ENCODE measurements at regions not wholly inside any gene's neighbourhood (a gene's known extent, or its start where the extent isn't known, plus 50 kb on each side); places are given as distances from the start of the nearest gene placed in this dataset.

DNA sequence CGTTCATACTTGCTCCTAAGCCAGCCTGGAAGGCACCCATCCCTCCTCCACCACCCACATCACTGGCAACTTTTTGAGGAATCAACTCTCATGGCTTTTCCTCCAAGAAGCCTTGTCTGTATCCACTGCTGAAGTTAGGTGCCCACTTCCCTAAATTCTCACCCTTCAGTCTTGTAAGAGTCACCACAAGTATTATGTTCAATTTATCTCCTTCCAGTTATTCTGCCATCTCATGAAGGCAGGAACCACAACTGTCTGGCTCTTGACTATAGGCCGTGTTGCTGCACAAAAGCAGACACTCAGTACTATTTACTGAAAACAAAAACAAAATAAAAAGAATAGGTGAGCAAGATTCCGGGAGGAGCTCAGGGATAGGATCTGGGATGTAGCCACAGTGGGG, 234.8 kb downstream of the CYRIA start:
- TF ChIP-seq, protein P1, sequence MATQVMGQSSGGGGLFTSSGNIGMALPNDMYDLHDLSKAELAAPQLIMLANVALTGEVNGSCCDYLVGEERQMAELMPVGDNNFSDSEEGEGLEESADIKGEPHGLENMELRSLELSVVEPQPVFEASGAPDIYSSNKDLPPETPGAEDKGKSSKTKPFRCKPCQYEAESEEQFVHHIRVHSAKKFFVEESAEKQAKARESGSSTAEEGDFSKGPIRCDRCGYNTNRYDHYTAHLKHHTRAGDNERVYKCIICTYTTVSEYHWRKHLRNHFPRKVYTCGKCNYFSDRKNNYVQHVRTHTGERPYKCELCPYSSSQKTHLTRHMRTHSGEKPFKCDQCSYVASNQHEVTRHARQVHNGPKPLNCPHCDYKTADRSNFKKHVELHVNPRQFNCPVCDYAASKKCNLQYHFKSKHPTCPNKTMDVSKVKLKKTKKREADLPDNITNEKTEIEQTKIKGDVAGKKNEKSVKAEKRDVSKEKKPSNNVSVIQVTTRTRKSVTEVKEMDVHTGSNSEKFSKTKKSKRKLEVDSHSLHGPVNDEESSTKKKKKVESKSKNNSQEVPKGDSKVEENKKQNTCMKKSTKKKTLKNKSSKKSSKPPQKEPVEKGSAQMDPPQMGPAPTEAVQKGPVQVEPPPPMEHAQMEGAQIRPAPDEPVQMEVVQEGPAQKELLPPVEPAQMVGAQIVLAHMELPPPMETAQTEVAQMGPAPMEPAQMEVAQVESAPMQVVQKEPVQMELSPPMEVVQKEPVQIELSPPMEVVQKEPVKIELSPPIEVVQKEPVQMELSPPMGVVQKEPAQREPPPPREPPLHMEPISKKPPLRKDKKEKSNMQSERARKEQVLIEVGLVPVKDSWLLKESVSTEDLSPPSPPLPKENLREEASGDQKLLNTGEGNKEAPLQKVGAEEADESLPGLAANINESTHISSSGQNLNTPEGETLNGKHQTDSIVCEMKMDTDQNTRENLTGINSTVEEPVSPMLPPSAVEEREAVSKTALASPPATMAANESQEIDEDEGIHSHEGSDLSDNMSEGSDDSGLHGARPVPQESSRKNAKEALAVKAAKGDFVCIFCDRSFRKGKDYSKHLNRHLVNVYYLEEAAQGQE (IDR thresholded peaks at IDR 0.05; ENCODE audit: insufficient read depth in 1 of 2, low read depth in 2 of 2, low read length in 2 of 2), result no peak
- TF ChIP-seq FOXP2 (optimal IDR thresholded peaks at IDR 0.05; ENCODE audit: borderline replicate concordance, extremely low read depth, extremely low read length, insufficient read depth), result no peak
- TF ChIP-seq TAF1 (IDR thresholded peaks at IDR 0.05; ENCODE audit: borderline replicate concordance, insufficient read depth, low read length), result no peak

DNA sequence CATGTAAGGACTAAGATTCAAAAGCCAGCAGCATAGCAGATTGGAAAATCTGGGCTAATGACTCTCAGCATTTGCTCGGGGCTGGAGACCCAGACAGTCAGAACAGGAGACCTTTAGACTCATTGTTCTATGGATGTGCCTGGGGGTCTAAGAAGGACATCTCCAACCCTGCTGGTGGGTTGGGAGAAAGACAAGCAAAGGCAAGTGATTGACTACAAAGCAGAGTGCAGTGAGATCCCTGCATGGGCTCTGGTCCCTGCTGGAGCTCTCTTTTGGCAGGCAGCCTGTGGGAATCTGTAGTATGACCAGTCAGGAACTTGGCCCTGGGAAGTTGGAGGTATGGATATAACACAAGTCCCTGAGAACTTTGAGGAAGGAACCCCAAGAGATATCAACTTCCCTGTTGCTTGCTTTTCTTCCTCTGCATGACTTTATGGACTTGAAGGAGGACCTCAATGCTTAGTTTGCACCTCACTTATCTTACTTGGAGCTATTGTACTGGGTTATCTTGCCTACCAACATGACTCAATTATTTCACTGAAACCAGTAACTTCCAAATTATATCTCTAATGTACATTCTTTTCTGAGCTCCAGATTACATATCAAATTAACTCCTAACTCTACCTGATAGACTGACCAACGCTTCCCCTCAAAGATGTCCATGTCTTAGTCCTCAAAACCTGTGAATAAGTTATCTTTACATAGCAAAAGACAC, 236.0 kb downstream of the CYRIA start:
- TF ChIP-seq POLR2AphosphoS5 (IDR thresholded peaks at IDR 0.05; ENCODE audit: low read depth, low read length) (no peak), SIN3A (IDR thresholded peaks at IDR 0.05; ENCODE audit: borderline replicate concordance, insufficient read depth, low read length) (no peak), FOXP2 (optimal IDR thresholded peaks at IDR 0.05; ENCODE audit: borderline replicate concordance, extremely low read depth, extremely low read length, insufficient read depth) (no peak), TAF1 (IDR thresholded peaks at IDR 0.05; ENCODE audit: borderline replicate concordance, insufficient read depth, low read length) (no peak)
- TF ChIP-seq, protein P1 (IDR thresholded peaks at IDR 0.05; ENCODE audit: insufficient read depth in 1 of 2, low read depth in 2 of 2, low read length in 2 of 2), result no peak

DNA sequence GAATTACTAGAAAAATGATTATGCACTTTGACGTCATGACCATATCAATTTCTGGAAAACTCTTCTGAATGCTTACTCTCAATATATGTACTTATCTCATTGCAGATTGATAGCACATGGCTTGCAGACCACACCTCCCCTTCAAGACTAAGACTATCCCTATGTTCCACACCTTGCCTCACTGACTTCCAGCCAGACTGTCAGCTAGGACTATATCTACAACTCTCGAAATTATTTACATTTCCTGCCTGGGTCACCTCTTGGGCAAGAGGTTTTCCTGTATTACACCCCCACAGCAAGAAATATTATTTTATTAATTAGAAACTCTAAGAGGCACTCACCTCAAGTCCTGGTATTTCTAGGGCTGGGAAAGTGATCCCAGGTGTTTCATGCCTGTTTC, 236.6 kb downstream of the CYRIA start:
- no peak for TF ChIP-seq POLR2AphosphoS5 (IDR thresholded peaks at IDR 0.05; ENCODE audit: low read depth, low read length)
- no peak for TF ChIP-seq TAF1 (IDR thresholded peaks at IDR 0.05; ENCODE audit: borderline replicate concordance, insufficient read depth, low read length)
- no peak for TF ChIP-seq SIN3A (IDR thresholded peaks at IDR 0.05; ENCODE audit: borderline replicate concordance, insufficient read depth, low read length)
- no peak for TF ChIP-seq FOXP2 (optimal IDR thresholded peaks at IDR 0.05; ENCODE audit: borderline replicate concordance, extremely low read depth, extremely low read length, insufficient read depth)
- TF ChIP-seq, protein P1 (IDR thresholded peaks at IDR 0.05; ENCODE audit: insufficient read depth in 1 of 2, low read depth in 2 of 2, low read length in 2 of 2), result no peak

DNA sequence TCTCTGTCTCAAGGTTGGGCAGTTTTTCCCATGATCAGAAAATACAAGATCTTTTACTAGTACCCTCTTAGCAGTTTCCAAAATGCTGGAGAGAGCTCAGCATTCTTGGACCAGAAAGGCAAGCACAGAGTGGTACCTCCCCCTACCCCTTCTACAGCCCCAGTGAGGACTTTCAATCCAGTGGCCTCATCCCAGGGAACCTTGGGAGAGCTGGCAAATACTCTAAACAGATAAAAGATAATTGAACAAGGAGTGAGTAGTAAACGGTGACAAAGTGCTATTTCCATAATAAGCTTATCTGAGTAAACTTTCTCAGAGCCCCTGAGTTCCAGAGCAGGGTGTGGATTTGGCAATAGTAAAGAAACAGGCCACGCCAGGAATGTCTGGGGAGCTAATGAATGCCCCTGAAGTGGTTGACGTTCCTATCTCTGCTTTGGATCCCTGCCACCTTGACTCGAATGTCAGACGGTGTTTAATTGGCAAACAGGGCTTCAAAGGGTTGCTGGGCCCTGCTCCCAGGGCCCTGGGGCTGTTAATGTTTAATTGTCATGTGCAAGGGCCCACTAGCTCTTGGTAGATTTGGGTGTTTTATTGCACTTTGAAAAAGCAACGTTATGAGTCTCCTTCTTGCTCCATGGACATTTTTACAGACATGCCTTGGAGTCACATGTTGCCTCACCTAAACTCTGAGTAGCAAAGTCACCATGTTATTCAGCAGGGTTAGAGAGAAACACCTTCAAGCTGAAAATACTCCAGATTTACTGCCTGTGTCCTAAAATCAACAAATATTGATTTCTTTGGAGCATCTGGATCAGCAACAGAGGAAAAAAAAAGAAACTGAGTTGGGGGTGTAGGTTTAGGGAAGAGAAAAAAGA, 239.9 kb downstream of the CYRIA start:
- no peak for TF ChIP-seq FOXP2 (optimal IDR thresholded peaks at IDR 0.05; ENCODE audit: borderline replicate concordance, extremely low read depth, extremely low read length, insufficient read depth)
- no peak for TF ChIP-seq POLR2AphosphoS5 (IDR thresholded peaks at IDR 0.05; ENCODE audit: low read depth, low read length)
- TF ChIP-seq, protein P1 (IDR thresholded peaks at IDR 0.05; ENCODE audit: insufficient read depth in 1 of 2, low read depth in 2 of 2, low read length in 2 of 2), result no peak
- TF ChIP-seq TAF1 (IDR thresholded peaks at IDR 0.05; ENCODE audit: borderline replicate concordance, insufficient read depth, low read length), result no peak
- no peak for TF ChIP-seq SIN3A (IDR thresholded peaks at IDR 0.05; ENCODE audit: borderline replicate concordance, insufficient read depth, low read length)
